ENCODE measurements at regions not wholly inside any gene's neighbourhood (a gene's known extent, or its start where the extent isn't known, plus 50 kb on each side); places are given as distances from the start of the nearest gene placed in this dataset.

DNA sequence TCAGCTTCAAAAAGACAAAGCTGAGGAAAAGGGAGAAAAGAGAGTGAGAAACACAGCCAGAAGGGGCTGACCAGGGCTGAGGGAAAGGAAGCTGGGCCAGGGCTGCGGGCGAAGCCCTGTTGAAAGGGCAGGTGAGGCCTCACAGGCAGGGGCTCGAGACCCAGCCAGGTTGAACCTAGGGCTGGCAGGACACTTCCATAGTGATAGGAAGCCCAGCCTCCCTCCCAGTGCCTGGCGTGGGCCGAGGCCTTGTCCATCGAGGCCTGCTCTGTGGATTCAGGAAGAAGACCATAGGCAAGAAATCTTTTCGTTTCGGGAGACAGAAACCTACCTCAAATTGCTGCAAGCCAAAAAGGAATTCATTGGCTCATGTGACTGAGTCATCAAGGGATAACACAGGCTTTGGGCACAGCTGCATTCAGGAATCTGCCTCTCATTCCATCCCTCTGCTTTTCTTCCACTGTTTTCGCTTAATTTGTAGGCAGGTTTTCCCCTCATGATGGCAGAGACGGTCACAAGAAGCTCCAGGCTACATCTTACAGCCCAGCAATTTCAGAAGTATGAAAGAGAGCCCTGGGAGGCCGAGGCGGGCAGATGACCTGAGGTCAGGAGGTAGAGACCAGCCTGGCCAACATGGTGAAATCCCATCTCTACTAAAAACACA is 311.1 kb upstream of the SULF2 start:
- Histone ChIP-seq H3K4me1 (peaks cover 0 to 11% (median 0%) of the 10 kb centered on the region in 3 donors), H3K36me3 (no peaks in the 10 kb centered on the region), H3K4me3 (no peak overlapping the region), H3K27me3 (peaks cover 0 to 11% (median 0%) of the 10 kb centered on the region in 4 donors), H3K9me3 (no peaks in the 10 kb centered on the region), H3K27ac (no peak overlapping the region)
- intact Hi-C loops (cut with DNase I) = no loop called here
- no peak for TF ChIP-seq POLR2A (IDR thresholded peaks at IDR 0.05)
- DNase-seq = no peak
- 87 to 92% methylated on average over 9 to 10 of the region's 12 CpGs for WGBS, 2 donors

DNA sequence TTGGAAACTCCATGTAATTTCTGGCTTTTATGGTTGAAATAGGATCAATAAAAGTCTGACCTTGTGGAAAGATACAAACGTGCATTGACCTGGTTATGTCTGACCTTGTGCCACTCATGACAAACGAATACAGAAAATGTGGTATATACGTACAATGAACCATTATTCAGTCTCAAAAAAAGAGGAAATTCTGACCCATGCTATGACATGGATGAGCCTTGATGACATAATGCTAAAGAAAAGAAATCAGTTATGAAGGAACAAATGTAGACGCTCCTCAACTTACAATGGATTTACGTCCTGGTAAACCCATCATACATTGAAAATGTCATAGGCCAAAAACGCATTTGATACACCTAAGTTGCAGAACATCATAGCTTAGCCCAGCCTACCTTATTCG is 309.7 kb upstream of the SULF2 start:
- H3K4me1 ChIP-seq = peaks cover 0 to 9% (median 0%) of the 10 kb centered on the region in 3 donors
- intact Hi-C loops (cut with DNase I) = no loop called here
- peaks cover 0 to 25% (median 0%) of the 10 kb centered on the region in 4 donors for H3K27me3 ChIP-seq
- no peak for DNase-seq
- 86 to 91% methylated on average over 7 of the region's 7 CpGs for WGBS, 2 donors
- no peaks in the 10 kb centered on the region for H3K9me3 ChIP-seq
- H3K27ac ChIP-seq = no peak overlapping the region
- no peak overlapping the region for H3K4me3 ChIP-seq
- TF ChIP-seq, protein P1, sequence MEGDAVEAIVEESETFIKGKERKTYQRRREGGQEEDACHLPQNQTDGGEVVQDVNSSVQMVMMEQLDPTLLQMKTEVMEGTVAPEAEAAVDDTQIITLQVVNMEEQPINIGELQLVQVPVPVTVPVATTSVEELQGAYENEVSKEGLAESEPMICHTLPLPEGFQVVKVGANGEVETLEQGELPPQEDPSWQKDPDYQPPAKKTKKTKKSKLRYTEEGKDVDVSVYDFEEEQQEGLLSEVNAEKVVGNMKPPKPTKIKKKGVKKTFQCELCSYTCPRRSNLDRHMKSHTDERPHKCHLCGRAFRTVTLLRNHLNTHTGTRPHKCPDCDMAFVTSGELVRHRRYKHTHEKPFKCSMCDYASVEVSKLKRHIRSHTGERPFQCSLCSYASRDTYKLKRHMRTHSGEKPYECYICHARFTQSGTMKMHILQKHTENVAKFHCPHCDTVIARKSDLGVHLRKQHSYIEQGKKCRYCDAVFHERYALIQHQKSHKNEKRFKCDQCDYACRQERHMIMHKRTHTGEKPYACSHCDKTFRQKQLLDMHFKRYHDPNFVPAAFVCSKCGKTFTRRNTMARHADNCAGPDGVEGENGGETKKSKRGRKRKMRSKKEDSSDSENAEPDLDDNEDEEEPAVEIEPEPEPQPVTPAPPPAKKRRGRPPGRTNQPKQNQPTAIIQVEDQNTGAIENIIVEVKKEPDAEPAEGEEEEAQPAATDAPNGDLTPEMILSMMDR (IDR thresholded peaks at IDR 0.05) = no peak
- no peak for TF ChIP-seq POLR2A (IDR thresholded peaks at IDR 0.05)
- H3K36me3 ChIP-seq = no peaks in the 10 kb centered on the region

DNA sequence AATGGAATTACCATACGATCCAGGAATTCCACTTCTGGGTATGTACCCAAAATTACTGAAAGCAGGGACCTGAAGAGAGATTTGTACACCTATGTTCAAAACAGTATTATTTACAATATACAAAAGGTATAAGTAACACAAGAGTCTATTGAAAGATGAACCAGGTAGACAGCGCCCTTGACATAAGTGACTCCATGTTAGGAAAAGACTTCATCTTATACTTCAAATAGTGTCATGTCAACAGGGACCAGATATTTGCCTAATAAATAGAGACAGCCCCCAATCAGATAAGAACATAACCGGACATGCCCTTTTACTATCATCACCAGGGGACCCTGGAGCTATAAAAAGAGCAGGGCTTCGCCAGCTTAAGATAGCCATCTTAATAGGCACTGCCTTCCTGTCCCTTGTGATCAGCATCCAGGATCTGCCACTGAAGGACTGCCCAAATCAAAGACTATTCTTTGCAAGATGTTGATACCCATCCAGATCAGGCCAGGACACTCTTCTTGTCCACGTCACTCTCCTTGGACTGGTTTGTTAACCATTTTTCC is 309.0 kb upstream of the SULF2 start:
- 83 to 90% methylated on average over 5 of the region's 5 CpGs for WGBS, 2 donors
- intact Hi-C loops (cut with DNase I) = no loop called here
- TF ChIP-seq, protein P1 (IDR thresholded peaks at IDR 0.05) = no peak
- no peak for TF ChIP-seq POLR2A (IDR thresholded peaks at IDR 0.05)

DNA sequence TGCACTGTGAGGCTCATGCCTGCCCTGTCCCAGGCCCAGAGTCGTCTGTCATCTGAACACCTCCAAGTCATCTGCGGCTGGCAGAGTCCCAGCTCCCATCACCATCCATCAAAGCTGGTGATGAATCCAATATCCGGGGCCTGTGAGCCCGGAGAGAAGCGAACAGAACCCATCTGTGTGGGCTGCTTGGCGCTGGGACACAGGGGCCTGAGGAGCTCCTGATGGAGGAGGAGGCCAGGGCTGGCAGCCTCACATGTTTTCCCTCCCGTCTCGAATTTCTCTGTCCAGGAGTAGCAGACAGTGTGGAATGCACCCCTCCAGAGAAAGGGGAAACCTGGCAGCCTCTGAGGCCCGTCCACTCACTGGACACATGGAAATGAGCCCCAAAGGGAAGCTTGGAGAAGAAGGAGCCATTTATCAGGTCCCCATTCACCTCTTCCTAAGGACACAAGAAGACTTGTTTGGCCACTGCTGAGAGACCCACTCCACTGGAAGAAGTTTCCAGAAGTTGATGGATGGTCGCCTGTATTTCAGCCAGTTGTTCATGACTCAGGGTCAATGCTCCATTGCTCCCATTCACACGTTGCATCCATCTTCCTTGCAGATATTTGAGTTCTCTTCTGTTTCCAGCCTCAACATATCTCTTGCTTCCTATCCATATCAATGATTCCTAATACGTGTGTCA is 307.5 kb upstream of the SULF2 start:
- DNase-seq = no peak
- Histone ChIP-seq H3K27me3 (peaks cover 0 to 37% (median 0%) of the 10 kb centered on the region in 4 donors), H3K36me3 (no peaks in the 10 kb centered on the region), H3K4me1 (no peaks in the 10 kb centered on the region), H3K27ac (no peak overlapping the region), H3K9me3 (no peaks in the 10 kb centered on the region), H3K4me3 (no peak overlapping the region)
- intact Hi-C loops (cut with DNase I) = no loop called here
- TF ChIP-seq, protein P1 (IDR thresholded peaks at IDR 0.05) = no peak
- TF ChIP-seq POLR2A (IDR thresholded peaks at IDR 0.05) = no peak
- 76 to 88% methylated on average over 4 to 7 of the region's 12 CpGs for WGBS, 2 donors

More for the DNA sequence above, 309.0 kb upstream of the SULF2 start:
- Histone ChIP-seq H3K4me1 (peaks cover 0 to 2% (median 0%) of the 10 kb centered on the region in 3 donors), H3K27me3 (peaks cover 0 to 32% (median 0%) of the 10 kb centered on the region in 4 donors), H3K27ac (no peak overlapping the region), H3K36me3 (no peaks in the 10 kb centered on the region), H3K9me3 (no peaks in the 10 kb centered on the region), H3K4me3 (no peak overlapping the region)
- no peak for DNase-seq

DNA sequence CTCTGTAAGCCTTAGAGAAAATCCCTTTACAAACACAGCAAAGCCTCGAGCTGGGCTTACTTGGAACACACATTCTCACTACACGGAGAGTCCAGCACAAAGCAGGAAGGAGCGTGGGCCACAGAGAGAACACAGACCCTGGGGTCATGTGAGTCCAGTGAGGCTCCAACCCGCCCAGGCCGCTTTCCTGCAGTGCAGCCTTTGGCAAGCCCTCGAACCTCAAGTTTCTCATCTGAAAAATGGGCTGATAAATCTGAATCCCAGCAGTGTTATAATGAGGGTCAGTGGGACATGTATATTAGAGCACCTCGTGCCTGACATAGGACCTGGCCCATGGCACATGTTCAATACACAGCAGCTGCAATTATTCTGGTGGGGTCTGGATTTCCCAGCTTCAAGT is 305.5 kb upstream of the SULF2 start:
- TF ChIP-seq, protein P1 (IDR thresholded peaks at IDR 0.05) = no peak
- TF ChIP-seq POLR2A (IDR thresholded peaks at IDR 0.05) = no peak

More for the DNA sequence above, 305.5 kb upstream of the SULF2 start:
- intact Hi-C loops (cut with DNase I) = no loop called here
- no peaks in the 10 kb centered on the region for H3K9me3 ChIP-seq
- no peak overlapping the region for H3K4me3 ChIP-seq
- peaks cover 0 to 37% (median 0%) of the 10 kb centered on the region in 4 donors for H3K27me3 ChIP-seq
- 72 to 85% methylated on average over 3 to 7 of the region's 7 CpGs for WGBS, 2 donors
- no peak for DNase-seq
- no peak overlapping the region for H3K27ac ChIP-seq
- H3K36me3 ChIP-seq = no peaks in the 10 kb centered on the region
- no peaks in the 10 kb centered on the region for H3K4me1 ChIP-seq

Data from esophagus squamous epithelium (tissue), 5 donors.